Left lung (tissue), 4 donors: ENCODE measurements at regions not wholly inside any gene's neighbourhood (a gene's known extent, or its start where the extent isn't known, plus 50 kb on each side); places are given as distances from the start of the nearest gene placed in this dataset.

Experiments
- ATAC-seq: fragments of 200-7000 bp; cut with Tn5 transposase; one replicate; pipeline ENCODE4 v1.9.1; 2020; ENCODE audit warnings: moderate library complexity
- DNase-seq, 4 donors: peaks; one replicate each; pipeline ENCODE4 v3.0.0-alpha.2; 2013 to 2020
- H3K27ac ChIP-seq, 2 donors: fragments of 200-600 bp; sonication (generic) in 1 of 2; one replicate each; pipeline versions ENCODE4 v1.5.0 to v1.8.0; 2020 to 2021
- H3K27me3 ChIP-seq, 2 donors: fragments of 200-600 bp; sonication (generic) in 1 of 2; one replicate each; pipeline versions ENCODE4 v1.5.0 to v1.8.0; 2020 to 2021
- H3K36me3 ChIP-seq, 2 donors: fragments of 200-600 bp; sonication (generic) in 1 of 2; one replicate each; pipeline versions ENCODE4 v1.5.0 to v1.8.0; 2020 to 2021
- H3K4me1 ChIP-seq, 2 donors: fragments of 200-600 bp; one replicate each; pipeline ENCODE4 v1.8.0; 2021
- H3K4me3 ChIP-seq, 2 donors: fragments of 200-600 bp; sonication (generic) in 1 of 2; one replicate each; pipeline versions ENCODE4 v1.5.0 to v1.8.0; 2020 to 2021; ENCODE audit warnings: mild to moderate bottlenecking in 1 of 2
- H3K9me3 ChIP-seq, 2 donors: fragments of 200-600 bp; sonication (generic) in 1 of 2; one replicate each; pipeline versions ENCODE4 v1.5.0 to v1.8.0; 2020 to 2021
- CTCF ChIP-seq, 2 donors: fragments of 200-600 bp; sonication (generic) in 1 of 2; IDR thresholded peaks; one replicate each; pipeline versions ENCODE4 v1.5.0 to v1.8.0; 2021; ENCODE audit warnings: antibody characterized with exemption in 2 of 2
- intact Hi-C, 2 donors: fragments of 100-400 bp; cut with DNase I; formaldehyde crosslinking; loops; one replicate each; pipeline versions ENCODE4 v1.11.2 to v1.14.2; 2022
- donor health status: DM: no; HTN: yes; CAD: no.
- donor health status: DM: no; HTN: no; CAD: no.

- intact Hi-C loops, result no loop called here
- Histone ChIP-seq H3K4me1 (peaks cover 10 to 23% of the 10 kb centered on the region in 2 donors), H3K27me3 (no peaks in the 10 kb centered on the region), H3K27ac (peak overlapping the region in 1 of 2 donors; percentile 45), H3K36me3 (no peaks in the 10 kb centered on the region), H3K9me3 (no peaks in the 10 kb centered on the region), H3K4me3 (no peak overlapping the region)
- DNase-seq (no peak), ATAC-seq (no peak)
- no peak for TF ChIP-seq CTCF (IDR thresholded peaks at IDR 0.05)
These were observed 210.4 kb downstream of the ALDH8A1 start for GRCh38 chr6:134739299-134740026.

GRCh38 chr6:134738211-134738885, 211.6 kb downstream of the ALDH8A1 start:
- no peaks in the 10 kb centered on the region for H3K36me3 ChIP-seq
- peaks cover 10 to 23% of the 10 kb centered on the region in 2 donors for H3K4me1 ChIP-seq
- no peak for DNase-seq
- intact Hi-C loops, result no loop called here
- no peak overlapping the region for H3K27ac ChIP-seq
- no peak overlapping the region for H3K4me3 ChIP-seq
- ATAC-seq, result no peak
- no peaks in the 10 kb centered on the region for H3K9me3 ChIP-seq
- H3K27me3 ChIP-seq, result no peaks in the 10 kb centered on the region
- TF ChIP-seq CTCF (IDR thresholded peaks at IDR 0.05), result no peak

GRCh38 chr6:134735461-134735860, 214.4 kb downstream of the ALDH8A1 start:
- no peak for TF ChIP-seq CTCF (IDR thresholded peaks at IDR 0.05)
- Histone ChIP-seq H3K36me3 (no peaks in the 10 kb centered on the region), H3K4me1 (peaks cover 10 to 16% of the 10 kb centered on the region in 2 donors), H3K9me3 (no peaks in the 10 kb centered on the region), H3K4me3 (no peak overlapping the region), H3K27ac (no peak overlapping the region), H3K27me3 (no peaks in the 10 kb centered on the region)
- DNase-seq (no peak), ATAC-seq (no peak)
- intact Hi-C loops, result no loop called here

- H3K4me1 ChIP-seq, result peaks cover 4 to 6% of the 10 kb centered on the region in 2 donors
- H3K36me3 ChIP-seq, result no peaks in the 10 kb centered on the region
- H3K27me3 ChIP-seq, result no peaks in the 10 kb centered on the region
- intact Hi-C loops, result no loop called here
- H3K27ac ChIP-seq, result no peak overlapping the region
- no peak for TF ChIP-seq CTCF (IDR thresholded peaks at IDR 0.05)
- no peaks in the 10 kb centered on the region for H3K9me3 ChIP-seq
- DNase-seq (no peak), ATAC-seq (no peak)
- no peak overlapping the region for H3K4me3 ChIP-seq
These were observed 215.5 kb downstream of the ALDH8A1 start for GRCh38 chr6:134734312-134734869.

- Histone ChIP-seq H3K4me3 (no peak overlapping the region), H3K4me1 (no peaks in the 10 kb centered on the region), H3K9me3 (no peaks in the 10 kb centered on the region), H3K27ac (no peak overlapping the region), H3K27me3 (no peaks in the 10 kb centered on the region), H3K36me3 (no peaks in the 10 kb centered on the region)
- DNase-seq (no peak), ATAC-seq (no peak)
- intact Hi-C loops, result no loop called here
- TF ChIP-seq CTCF (IDR thresholded peaks at IDR 0.05), result no peak
These were observed 216.1 kb downstream of the ALDH8A1 start for GRCh38 chr6:134733801-134734200.
